ENCODE measurements at regions not wholly inside any gene's neighbourhood (a gene's known extent, or its start where the extent isn't known, plus 50 kb on each side); places are given as distances from the start of the nearest gene placed in this dataset.
"Not testable (repeated sequence)": the region's sequence is repeated elsewhere in the genome, so short reads cannot be mapped to it uniquely, and the experiment has no call there.

DNA sequence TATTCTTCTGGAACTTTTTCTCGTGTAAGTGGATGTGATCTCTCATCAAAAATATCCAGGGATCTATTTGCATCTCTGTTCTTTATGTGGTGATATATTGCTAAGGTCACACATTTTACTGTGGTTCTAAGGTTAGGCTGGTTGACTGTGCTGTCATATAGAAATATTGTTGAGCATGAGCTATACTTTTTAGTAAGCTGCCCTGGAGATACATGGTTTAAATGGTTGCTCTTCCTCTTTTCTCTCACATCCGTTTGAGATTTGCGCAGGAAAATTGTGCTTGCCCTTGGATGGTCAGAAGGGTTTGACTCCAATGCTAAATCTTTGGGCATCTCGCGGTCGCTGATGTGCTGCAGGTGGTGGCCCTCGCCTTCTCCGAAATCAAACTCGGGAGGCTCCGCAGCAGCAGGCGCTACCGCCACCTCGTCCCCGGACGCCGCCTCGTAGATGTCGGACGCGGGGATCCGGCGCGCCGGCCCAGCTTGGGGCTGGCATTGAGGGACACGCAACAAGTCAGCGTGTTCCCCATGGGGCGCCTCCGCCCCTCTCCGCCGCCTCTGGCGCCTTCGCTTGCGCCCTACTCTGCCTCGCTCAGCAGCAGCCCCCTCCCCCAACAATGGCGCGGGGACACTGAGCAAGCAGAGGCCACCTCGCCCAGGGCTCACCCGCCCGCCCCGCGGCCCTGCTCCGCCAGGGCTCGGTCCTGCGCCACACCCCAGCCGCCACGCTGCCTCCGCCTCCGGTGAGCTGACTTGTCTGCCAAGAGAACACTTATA is 154.5 kb downstream of the MSN start:
- DNase-seq, result peak; percentile 58

DNA sequence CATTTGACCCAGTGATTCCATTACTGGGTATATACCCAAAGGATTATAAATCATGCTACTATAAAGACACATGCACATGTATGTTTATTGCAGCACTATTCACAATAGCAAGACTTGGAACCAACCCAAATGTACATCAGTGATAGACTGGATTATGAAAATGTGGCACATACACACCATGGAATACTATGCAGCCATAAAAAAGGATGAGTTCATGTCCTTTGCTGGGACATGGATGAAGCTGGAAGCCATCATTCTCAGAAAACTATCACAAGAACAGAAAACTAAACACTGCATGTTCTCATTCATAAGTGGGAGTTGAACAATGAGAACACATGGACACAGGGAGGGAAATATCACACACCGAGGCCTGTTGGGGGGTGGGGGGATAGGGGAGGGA is 152.5 kb downstream of the MSN start:
- DNase-seq, result not testable (repeated sequence)

- DNase-seq, result no peak
These were observed 145.8 kb downstream of the MSN start for GRCh38 chrX:65813245-65813644.

DNA sequence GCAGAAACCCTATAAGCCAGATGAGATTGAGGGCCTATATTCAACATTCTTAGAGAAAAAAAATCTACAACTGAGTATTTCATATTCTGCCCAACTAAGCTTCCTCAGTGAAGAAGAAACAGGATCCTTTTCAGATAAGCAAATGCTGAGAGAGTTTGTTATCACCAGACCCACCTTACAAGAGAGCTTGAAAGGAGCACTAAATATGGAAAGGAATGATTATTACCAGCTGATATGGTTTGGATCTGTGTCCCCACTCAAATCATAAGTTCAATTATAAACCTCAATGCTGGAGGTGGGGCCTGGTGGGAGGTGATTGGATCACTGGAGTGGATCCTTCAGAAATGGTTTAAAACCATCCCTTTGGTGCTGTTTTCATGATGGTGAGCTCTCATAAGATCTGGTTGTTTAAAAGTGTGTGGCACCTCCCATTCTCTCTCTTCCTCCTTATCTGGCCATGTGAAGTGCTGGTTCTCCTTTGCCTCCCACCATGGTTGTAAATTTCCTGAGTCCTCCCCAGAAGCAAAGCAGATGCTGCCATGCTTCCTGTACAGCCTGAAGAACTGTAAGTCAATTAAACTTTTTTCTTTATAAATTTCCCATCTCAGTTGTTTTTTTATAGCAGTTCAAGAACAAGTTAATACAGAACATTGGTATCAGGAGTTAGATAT is 144.2 kb downstream of the MSN start:
- no peak for DNase-seq

All from CD4-positive, alpha-beta T cell treated with Interleukin-6 for 4 hours (primary cell).